ENCODE measurements at regions not wholly inside any gene's neighbourhood (a gene's known extent, or its start where the extent isn't known, plus 50 kb on each side); places are given as distances from the start of the nearest gene placed in this dataset.

GRCh38 chr5:118146824-118147223 is 841.5 kb downstream of the DTWD2 start:
- no peak for TF ChIP-seq NFRKB (IDR thresholded peaks at IDR 0.05)
- no peak for TF ChIP-seq SP1 (IDR thresholded peaks at IDR 0.05)
- no peak for TF ChIP-seq SUZ12 (IDR thresholded peaks at IDR 0.05)

Data from HEK293T (cell line).